MM.1S (cell line): ENCODE measurements at regions not wholly inside any gene's neighbourhood (a gene's known extent, or its start where the extent isn't known, plus 50 kb on each side); places are given as distances from the start of the nearest gene placed in this dataset.

Experiments used
- CTCF ChIP-seq: fragments of 300-600 bp; sonication (generic); IDR thresholded peaks from 2 replicates; pipeline ENCODE4 v1.5.1; 2016; ENCODE audit warnings: antibody characterized with exemption, low read length, mixed read lengths
- EZH2 ChIP-seq: fragments of 300-600 bp; sonication (generic); optimal IDR thresholded peaks from 2 replicates; pipeline ENCODE3; 2017; ENCODE audit warnings: low read depth, mild to moderate bottlenecking, antibody characterized with exemption, low read length, mixed read lengths
- EZH2phosphoT487 ChIP-seq: fragments of 300-600 bp; sonication (generic); IDR thresholded peaks from 2 replicates; pipeline ENCODE4 v1.6.1; 2018; ENCODE audit warnings: antibody characterized with exemption, low read length

GRCh38 chr1:20409012-20409411 is 77.0 kb downstream of the CAMK2N1 start:
- TF ChIP-seq CTCF (no peak), EZH2phosphoT487 (no peak), EZH2 (no peak)
